Gastrocnemius medialis (tissue), 4 donors: ENCODE measurements at regions not wholly inside any gene's neighbourhood (a gene's known extent, or its start where the extent isn't known, plus 50 kb on each side); places are given as distances from the start of the nearest gene placed in this dataset.

Experiments
- POLR2A ChIP-seq, 2 donors: fragments of 450-650 bp; IDR thresholded peaks; one replicate each; pipeline ENCODE4 v1.6.1; 2017; ENCODE audit warnings: antibody characterized with exemption in 2 of 2, mild to moderate bottlenecking in 2 of 2, moderate library complexity in 2 of 2
- TF ChIP-seq, protein P1 (sequence below), 5 experiments: fragments of 450-650 bp in 3 of 5; fragments of 200-600 bp in 2 of 5; sonication (generic) in 2 of 5; IDR thresholded peaks in 4 of 5; conservative IDR thresholded peaks in 1 of 5; 1 replicate in 4 of 5; 2 replicates in 1 of 5; pipeline ENCODE4 v1.5.1; 2016 to 2019; ENCODE audit warnings: antibody characterized with exemption in 5 of 5, mild to moderate bottlenecking in 3 of 5, moderate library complexity in 3 of 5

DNA sequence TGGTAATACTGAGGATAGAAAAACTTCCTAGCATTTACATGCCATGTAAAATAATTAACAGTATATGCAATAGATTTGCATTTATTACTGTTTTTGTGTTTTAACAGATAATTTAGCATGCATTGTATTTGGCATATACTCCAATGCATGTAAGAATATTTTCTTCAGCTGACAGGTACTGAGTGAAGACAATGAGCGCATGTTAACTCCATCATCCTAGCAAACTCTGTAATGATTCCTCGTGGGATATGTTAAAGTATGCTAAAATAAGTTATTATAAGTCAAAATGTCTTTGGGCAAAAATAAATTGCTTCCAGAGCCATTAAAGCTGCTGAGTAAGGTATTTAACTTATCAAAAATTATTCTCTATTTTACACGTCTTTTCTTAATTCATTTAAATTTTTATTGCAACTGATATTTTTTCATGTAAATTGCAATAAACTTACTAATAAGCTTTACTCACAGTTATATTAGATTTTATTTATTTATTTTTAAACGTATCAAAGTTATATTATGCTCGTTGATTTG is 616.4 kb upstream of the NDST4 start:
- TF ChIP-seq, protein P1, sequence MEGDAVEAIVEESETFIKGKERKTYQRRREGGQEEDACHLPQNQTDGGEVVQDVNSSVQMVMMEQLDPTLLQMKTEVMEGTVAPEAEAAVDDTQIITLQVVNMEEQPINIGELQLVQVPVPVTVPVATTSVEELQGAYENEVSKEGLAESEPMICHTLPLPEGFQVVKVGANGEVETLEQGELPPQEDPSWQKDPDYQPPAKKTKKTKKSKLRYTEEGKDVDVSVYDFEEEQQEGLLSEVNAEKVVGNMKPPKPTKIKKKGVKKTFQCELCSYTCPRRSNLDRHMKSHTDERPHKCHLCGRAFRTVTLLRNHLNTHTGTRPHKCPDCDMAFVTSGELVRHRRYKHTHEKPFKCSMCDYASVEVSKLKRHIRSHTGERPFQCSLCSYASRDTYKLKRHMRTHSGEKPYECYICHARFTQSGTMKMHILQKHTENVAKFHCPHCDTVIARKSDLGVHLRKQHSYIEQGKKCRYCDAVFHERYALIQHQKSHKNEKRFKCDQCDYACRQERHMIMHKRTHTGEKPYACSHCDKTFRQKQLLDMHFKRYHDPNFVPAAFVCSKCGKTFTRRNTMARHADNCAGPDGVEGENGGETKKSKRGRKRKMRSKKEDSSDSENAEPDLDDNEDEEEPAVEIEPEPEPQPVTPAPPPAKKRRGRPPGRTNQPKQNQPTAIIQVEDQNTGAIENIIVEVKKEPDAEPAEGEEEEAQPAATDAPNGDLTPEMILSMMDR (IDR thresholded peaks at IDR 0.05 in 4 of 5, conservative IDR thresholded peaks at IDR 0.05 in 1 of 5) = no peak
- no peak for TF ChIP-seq POLR2A (IDR thresholded peaks at IDR 0.05)
